ENCODE measurements at regions not wholly inside any gene's neighbourhood (a gene's known extent, or its start where the extent isn't known, plus 50 kb on each side); places are given as distances from the start of the nearest gene placed in this dataset.
A peak's percentile ranks its signal among the peaks of the same experiment; 100 is the strongest.

- DNase-seq (ENCODE audit: low read depth, low spot score): no peak
These were observed 978.6 kb downstream of the SORCS1 start for GRCh38 chr10:106185951-106186350.

DNA sequence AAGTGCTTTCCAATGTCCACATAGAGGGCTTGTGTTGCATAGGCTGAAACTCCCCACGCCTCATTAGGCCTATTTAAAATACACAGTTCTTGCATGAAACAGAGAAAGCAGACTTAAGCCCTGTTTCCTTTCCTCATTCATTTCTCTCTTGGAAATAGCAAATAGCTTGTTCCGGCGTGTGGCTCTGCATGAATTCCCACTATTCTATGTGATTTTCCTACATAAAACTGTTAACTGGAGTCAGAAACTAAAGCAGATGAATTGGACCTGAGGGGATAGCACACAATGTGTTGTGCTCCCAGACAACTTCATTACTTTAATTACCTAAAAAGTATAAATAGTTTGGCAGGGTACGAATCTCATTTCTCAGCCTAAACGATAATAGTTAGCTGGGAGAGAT, 981.5 kb downstream of the SORCS1 start:
- DNase-seq (ENCODE audit: low read depth, low spot score): no peak

DNA sequence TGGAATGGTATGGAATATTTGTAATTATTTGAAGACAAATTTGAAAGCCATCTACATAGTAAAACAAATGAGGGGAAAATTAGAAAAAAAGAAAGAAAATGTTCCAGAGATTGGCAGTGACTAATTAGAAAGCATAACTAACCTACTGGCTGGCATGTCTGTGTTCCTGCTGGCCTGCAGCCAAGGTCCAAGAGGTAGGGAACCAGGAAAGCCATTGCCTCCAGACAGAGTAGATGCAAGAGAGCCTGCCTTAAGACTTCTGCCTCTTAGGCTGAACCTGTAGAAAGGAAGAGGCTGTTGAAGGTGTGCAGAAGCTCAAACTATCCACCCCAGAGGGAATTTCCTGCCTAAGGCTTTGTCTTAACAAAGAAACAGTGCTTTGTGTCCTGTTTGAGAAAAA, 982.0 kb downstream of the SORCS1 start:
- no peak for DNase-seq (ENCODE audit: low read depth, low spot score)

DNA sequence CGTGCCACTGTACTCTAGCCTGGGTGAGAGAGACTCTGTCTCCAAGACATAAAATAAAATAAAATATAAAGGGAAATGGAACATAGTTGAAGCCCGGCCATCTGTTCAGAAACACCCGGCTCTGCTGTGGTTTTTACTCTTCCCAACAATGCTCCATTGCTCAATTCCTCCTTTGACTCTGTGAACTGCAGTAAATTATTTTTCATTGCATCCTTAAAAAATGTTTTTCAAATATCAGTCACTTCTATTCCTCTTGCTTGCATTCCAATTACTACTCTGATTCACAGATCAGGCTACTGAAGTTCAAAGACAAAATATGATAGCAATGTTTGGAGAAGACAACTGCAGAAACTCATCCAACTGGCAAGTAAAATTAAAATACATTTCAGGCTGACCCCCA, 983.0 kb downstream of the SORCS1 start:
- peak; percentile 11 for DNase-seq (ENCODE audit: low read depth, low spot score)

- DNase-seq (ENCODE audit: low read depth, low spot score): no peak
These were observed 985.1 kb downstream of the SORCS1 start for GRCh38 chr10:106179430-106179829.

GRCh38 chr10:106175760-106176377, 988.6 kb downstream of the SORCS1 start:
- peak; percentile 47 for DNase-seq (ENCODE audit: low read depth, low spot score)

DNA sequence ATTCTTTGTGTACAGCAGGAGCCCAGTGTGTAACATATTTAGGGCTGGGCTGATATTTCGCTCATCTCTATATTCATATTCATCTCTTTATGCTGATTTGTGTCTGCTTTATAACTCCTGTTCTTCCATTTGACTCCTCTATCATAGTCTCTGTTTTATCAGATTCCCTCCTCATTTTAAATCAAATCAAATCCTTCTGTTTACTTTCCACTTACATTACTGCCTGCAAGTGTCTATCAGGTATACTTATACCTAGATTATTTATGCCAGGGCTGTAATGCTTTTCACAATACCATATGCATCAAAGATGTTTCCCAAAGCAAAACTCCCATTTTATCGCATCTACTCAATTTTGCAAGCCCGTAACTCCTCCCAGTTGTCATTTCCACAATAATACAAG, 990.7 kb downstream of the SORCS1 start:
- no peak for DNase-seq (ENCODE audit: low read depth, low spot score)

GRCh38 chr10:106169241-106169640, 995.3 kb downstream of the SORCS1 start:
- no peak for DNase-seq (ENCODE audit: low read depth, low spot score)

GRCh38 chr10:106167946-106168345, 996.6 kb downstream of the SORCS1 start:
- no peak for DNase-seq (ENCODE audit: low read depth, low spot score)

- no peak for DNase-seq (ENCODE audit: low read depth, low spot score)
These were observed 1006.3 kb downstream of the SORCS1 start for GRCh38 chr10:106158241-106158640.

DNA sequence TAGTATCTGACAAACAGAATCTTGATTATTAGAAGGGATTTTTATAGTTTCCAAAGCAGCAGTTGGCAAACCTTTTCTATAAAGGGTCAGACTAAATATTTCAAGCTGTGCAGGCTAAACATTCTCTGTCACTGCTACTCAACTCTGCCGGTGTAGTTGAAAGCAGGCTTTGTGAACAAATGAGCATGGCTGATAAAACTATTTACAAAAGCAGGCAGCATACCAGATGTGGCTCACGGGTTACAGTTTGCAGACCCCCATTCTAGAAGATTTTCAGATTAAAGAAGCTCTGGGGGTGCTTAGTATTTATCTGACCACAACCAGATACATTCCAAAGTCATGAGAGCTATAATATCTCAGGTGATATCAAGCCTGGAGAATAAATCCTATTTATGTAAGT, 1017.5 kb downstream of the SORCS1 start:
- DNase-seq (ENCODE audit: low read depth, low spot score): peak; percentile 45

DNA sequence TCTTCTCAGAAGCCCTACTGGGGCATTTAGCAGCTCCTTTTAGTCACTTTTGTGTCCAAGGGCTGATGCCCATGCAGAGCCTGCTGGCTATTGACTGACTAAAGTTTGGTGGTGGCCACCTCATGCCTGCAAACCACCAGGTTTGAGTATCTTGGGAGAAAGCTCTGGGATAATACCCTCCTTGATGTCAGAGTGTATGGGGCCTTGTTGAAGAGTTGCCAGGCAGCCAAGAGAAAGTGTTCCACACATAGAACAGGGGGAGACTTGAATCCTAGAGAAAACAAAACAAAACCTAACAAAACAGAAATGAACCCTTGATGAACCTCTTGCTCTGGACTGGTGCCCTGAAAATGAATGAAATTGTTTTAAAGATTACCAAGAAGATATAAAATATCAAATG, 1024.6 kb downstream of the SORCS1 start:
- peak; percentile 50 for DNase-seq (ENCODE audit: low read depth, low spot score)

GRCh38 chr10:106136175-106136574, 1028.3 kb downstream of the SORCS1 start:
- no peak for DNase-seq (ENCODE audit: low read depth, low spot score)

DNA sequence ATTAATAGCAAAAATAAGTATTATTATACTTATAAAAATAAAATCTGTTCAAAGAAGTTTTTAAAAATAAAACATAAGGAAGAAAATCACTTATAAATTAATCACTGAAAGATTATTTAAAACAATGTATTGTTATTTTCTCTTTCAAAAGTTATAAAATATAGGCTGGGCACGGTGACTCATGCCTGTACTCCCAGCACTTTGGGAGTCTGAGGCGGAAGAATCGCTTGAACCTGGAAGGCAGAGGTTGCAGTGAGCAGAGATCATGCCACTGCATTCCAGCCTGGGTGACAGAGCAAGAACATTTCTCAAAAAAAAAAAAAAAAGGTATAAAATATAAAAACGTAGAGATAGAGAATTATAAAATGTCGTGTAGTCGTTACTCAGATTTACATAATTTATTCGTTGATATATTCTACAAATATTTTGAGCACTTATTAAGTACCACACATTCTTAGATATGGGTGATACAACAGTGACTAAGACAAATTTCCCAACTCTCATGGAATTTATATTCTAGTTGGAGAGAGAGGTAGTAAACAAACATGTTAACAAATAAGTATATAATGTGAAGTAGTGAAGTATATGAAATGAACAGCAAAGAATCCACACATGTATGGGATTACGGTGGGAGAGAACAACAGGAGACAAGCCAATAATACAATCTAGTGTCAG, 1030.0 kb downstream of the SORCS1 start:
- no peak for DNase-seq (ENCODE audit: low read depth, low spot score)

- no peak for DNase-seq (ENCODE audit: low read depth, low spot score)
These were observed 1031.1 kb downstream of the SORCS1 start for GRCh38 chr10:106133451-106133850.

DNA sequence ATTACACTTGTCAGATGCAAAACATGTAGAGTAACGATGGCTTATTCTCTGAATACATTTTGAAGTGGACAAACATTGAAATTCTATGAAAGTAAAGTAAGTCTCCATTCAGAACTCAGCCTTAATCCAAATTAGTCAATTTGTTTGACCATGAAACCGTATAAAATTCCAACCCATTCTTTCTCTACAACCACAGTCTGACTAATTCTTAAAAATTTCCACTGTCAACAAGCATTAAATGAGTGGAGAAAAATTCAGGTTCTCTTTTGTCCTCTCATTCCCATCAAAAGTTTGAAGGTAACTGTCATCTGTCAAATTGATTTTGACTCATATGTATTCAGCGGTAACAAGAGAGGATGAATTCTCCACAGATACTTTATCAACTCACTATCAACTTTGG, 1031.5 kb downstream of the SORCS1 start:
- peak; percentile 58 for DNase-seq (ENCODE audit: low read depth, low spot score)

- no peak for DNase-seq (ENCODE audit: low read depth, low spot score)
These were observed 1049.8 kb downstream of the SORCS1 start for GRCh38 chr10:106114656-106115186.

DNA sequence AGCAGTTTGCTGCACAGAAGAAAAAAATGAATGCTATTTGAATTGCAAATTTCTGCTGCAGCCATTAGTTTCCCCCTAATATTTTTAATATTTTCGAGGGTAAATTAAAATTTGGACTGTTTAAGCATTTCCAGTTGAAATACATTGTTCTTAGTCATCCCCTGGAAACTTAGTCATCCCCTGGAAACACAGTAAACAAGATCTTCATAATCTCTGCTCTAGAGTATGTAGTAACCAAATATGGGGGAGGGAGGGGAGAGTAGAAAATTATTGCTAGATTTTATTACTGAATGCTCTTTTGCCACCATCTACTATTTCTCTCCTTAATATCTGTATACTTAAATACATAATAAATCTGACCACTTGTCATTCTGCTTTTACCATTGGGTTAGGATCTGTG, 1053.3 kb downstream of the SORCS1 start:
- peak; percentile 12 for DNase-seq (ENCODE audit: low read depth, low spot score)

DNA sequence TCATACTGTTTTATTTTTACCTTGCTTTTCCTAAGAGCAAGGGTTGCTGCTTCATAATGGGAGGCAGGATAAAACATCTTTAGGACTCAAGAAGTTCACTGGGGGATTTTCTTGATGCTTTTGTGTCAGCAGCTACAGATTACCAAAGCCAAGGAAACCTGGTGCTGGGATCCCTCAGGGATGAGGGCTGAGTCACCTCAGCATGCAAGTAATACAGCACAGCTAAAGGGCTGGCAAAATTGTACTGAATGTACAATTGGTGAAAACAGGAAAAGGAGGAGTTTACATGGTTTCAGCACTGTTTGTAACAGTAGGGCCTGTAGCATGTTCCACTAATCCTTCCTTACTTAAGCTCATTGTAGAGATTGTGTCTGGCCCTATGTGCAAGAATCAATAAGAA, 1056.8 kb downstream of the SORCS1 start:
- peak; percentile 50 for DNase-seq (ENCODE audit: low read depth, low spot score)

DNA sequence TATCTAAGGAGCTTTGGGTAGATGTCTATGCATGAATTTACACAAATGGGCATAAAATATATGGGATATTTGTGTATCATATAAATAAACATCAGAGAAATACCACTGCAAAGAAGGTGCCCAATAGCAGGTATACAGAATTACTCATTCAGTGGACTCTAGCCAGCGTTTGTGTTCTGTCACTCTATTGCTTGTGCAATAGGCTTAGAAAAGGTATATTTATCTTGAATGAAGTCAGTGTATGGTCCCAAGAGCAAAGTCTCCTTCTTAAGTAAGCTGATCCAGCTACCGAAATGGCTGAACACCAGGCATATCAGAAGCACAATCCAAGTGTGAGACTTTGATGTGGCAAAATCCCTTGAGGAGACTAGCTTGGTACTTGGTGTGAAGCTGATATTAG, 1058.4 kb downstream of the SORCS1 start:
- DNase-seq (ENCODE audit: low read depth, low spot score): no peak

DNA sequence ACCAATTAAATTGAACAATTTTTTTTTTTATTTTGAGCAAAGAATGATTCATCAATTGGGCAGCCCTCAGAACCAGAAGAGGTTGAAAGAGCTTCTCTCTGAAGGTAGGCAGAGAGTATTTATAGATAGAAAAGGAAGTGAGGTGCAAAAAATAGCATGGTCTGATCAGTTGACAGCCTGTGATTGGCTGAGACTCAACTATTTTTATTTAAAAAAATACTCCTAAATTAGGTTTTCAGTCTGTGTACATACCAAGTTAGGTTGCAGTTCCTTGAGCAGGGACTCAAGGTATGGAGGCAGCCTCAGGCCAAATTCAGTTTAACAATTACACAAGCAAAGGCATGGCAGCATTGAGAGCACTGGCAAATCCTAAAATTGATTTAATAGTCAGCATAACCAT, 1074.7 kb downstream of the SORCS1 start:
- no peak for DNase-seq (ENCODE audit: low read depth, low spot score)

DNA sequence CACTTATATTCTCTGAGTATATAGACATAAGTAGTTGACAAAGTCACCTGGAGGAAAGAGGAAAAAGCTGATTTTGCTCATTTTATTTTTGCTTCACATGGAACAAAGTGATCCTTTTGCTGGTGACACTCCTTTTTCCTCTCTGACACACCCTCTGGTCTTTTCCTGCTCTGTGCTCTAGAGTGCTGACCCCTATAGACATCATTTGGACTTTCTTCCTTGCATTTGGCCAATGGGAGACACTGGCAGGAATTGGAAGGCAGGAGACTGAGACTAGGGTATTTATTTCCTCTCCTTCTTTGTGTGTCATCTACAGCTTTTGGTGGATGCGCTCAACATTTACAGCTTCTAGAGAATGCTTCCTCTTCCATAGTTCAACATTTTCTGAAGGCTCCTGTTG, 1078.1 kb downstream of the SORCS1 start:
- no peak for DNase-seq (ENCODE audit: low read depth, low spot score)

- no peak for DNase-seq (ENCODE audit: low read depth, low spot score)
These were observed 1080.9 kb downstream of the SORCS1 start for GRCh38 chr10:106083572-106083971.
